Hepatocyte (in vitro differentiated cells): ENCODE measurements at regions not wholly inside any gene's neighbourhood (a gene's known extent, or its start where the extent isn't known, plus 50 kb on each side); places are given as distances from the start of the nearest gene placed in this dataset.

Source experiments
- EZH2 ChIP-seq: fragments of 200-600 bp; sonication (generic); IDR thresholded peaks from 2 replicates; pipeline ENCODE4 v1.6.1; 2016; ENCODE audit warnings: antibody characterized with exemption, mild to moderate bottlenecking, borderline replicate concordance
- TF ChIP-seq, protein P1 (sequence below): fragments of 200-600 bp; sonication (generic); IDR thresholded peaks from 2 replicates; pipeline ENCODE4 v1.5.1; 2016; ENCODE audit warnings: antibody characterized with exemption, mild to moderate bottlenecking; ENCODE audit not compliant: poor library complexity

DNA sequence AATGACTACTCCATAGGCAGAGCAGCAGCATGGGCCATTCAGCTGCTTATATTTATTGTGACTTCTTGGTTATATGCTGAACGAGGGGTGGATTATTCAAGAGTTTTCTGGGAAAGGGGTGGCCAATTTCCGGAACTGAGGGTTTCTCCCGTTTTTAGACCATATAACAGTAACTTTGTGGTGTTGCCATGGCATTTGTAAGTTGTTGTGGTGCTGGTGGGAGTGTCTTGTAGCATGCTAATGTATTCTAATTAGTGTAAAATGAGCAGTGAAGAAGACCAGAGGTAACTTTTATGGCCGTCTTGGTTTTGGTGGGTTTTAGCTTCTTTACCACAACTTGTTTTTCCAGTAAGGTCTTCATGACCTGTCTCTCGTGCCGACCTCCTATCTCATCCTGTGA, 139.6 kb downstream of the KLF6 start:
- TF ChIP-seq, protein P1, sequence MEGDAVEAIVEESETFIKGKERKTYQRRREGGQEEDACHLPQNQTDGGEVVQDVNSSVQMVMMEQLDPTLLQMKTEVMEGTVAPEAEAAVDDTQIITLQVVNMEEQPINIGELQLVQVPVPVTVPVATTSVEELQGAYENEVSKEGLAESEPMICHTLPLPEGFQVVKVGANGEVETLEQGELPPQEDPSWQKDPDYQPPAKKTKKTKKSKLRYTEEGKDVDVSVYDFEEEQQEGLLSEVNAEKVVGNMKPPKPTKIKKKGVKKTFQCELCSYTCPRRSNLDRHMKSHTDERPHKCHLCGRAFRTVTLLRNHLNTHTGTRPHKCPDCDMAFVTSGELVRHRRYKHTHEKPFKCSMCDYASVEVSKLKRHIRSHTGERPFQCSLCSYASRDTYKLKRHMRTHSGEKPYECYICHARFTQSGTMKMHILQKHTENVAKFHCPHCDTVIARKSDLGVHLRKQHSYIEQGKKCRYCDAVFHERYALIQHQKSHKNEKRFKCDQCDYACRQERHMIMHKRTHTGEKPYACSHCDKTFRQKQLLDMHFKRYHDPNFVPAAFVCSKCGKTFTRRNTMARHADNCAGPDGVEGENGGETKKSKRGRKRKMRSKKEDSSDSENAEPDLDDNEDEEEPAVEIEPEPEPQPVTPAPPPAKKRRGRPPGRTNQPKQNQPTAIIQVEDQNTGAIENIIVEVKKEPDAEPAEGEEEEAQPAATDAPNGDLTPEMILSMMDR, result no peak
- no peak for TF ChIP-seq EZH2
